K562 (cell line): ENCODE measurements at regions not wholly inside any gene's neighbourhood (a gene's known extent, or its start where the extent isn't known, plus 50 kb on each side); places are given as distances from the start of the nearest gene placed in this dataset.

ENCODE experiments used
- ATAC-seq: fragments of 200-7000 bp; cut with Tn5 transposase; 3 replicates; pipeline ENCODE4 v1.9.1; 2020; ENCODE audit warnings: moderate library complexity
- BruUV-seq: library from RNA; stranded (reverse); fragments of 400-500 nt; replicated peaks from 2 replicates; lab custom pipeline; 2021; lab: Mats Ljungman, UMichigan
- CTCF ChIA-PET: fragments of 300-600 bp; formaldehyde crosslinking; extraction: SDS; loops from one replicate; lab custom pipeline; 2021; ENCODE audit warnings: low intra/inter-chr PET ratio; lab: Yijun Ruan, JAX
- POLR2A ChIA-PET: fragments of 300-600, 350-650 bp; sonication (Branson Sonifier 250); formaldehyde crosslinking; extraction: SDS; loops from one replicate; lab custom pipeline; 2021; ENCODE audit warnings: antibody characterized with exemption, inconsistent platforms; lab: Yijun Ruan, JAX
- DNase-seq, 4 experiments: peaks; one replicate each; pipeline versions ENCODE4 v3.0.0 to v3.0.0-alpha.2; 2011 to 2018; ENCODE audit warnings: low spot score in 3 of 4, mixed read lengths in 3 of 4; ENCODE audit errors: extremely low read depth in 1 of 4
- FAIRE-seq: peaks from 2 replicates; lab custom pipeline; 2011; peaks lifted over from hg19 to GRCh38; lab: Jason Lieb, UNC
- H2AFZ ChIP-seq: 2 replicates; pipeline ENCODE4 v1.6.0; 2011; ENCODE audit warnings: low read depth, low read length, control low read depth, inconsistent platforms
- H3K27ac ChIP-seq: fragments of 200-600 bp; 3 replicates; pipeline ENCODE4 v1.8.0; 2011; ENCODE audit warnings: low read depth, mild to moderate bottlenecking, control low read depth, inconsistent platforms, low read length, moderate library complexity, mixed read lengths; ENCODE audit errors: extremely low read depth
- H3K27me3 ChIP-seq, 2 experiments: fragments of 300-600 bp in 1 of 2; 2 replicates in 1 of 2; 3 replicates in 1 of 2; pipeline versions ENCODE4 v1.6.0 to v1.8.0; 2011; ENCODE audit warnings: inconsistent platforms in 2 of 2, low read length in 2 of 2, mild to moderate bottlenecking in 1 of 2, mixed read lengths in 1 of 2, moderate library complexity in 1 of 2; ENCODE audit not compliant: control insufficient read depth in 2 of 2, insufficient read depth in 2 of 2
- H3K36me3 ChIP-seq: fragments of 300-600 bp; 3 replicates; pipeline ENCODE4 v1.8.0; 2011; ENCODE audit warnings: mild to moderate bottlenecking, low read length, inconsistent platforms; ENCODE audit not compliant: control insufficient read depth, insufficient read depth
- H3K4me1 ChIP-seq, 2 experiments: fragments of 200-600 bp in 1 of 2; replicated peaks in 1 of 2; 2 replicates in 1 of 2; 3 replicates in 1 of 2; pipeline versions ENCODE4 v1.5.1 to v1.8.0; 2011; ENCODE audit warnings: inconsistent platforms in 2 of 2, low read length in 2 of 2, mild to moderate bottlenecking in 1 of 2, mixed read lengths in 1 of 2, moderate library complexity in 1 of 2; ENCODE audit not compliant: control insufficient read depth in 2 of 2, insufficient read depth in 2 of 2
- H3K4me2 ChIP-seq: 2 replicates; pipeline ENCODE4 v1.6.1; 2011; ENCODE audit warnings: low read length, control low read depth, inconsistent platforms, mixed read lengths; ENCODE audit not compliant: insufficient read depth
- H3K4me3 ChIP-seq: fragments of 200-600 bp; sonication (generic), shearing (Covaris generic); 2 replicates; pipeline ENCODE4 v1.5.1; 2016; ENCODE audit warnings: control low read depth, inconsistent platforms
- H3K79me2 ChIP-seq: fragments of 200-600 bp; 3 replicates; pipeline ENCODE4 v1.8.0; 2011; ENCODE audit warnings: low read length, inconsistent platforms; ENCODE audit not compliant: control insufficient read depth, insufficient read depth
- H3K9ac ChIP-seq, 2 experiments: 2 replicates each; pipeline versions ENCODE4 v1.6.0 to v1.6.1; 2011; ENCODE audit warnings: low read depth in 2 of 2, low read length in 2 of 2, control low read depth in 1 of 2, inconsistent platforms in 1 of 2, mild to moderate bottlenecking in 1 of 2, mixed read lengths in 1 of 2; ENCODE audit not compliant: insufficient read depth in 1 of 2
- H3K9me1 ChIP-seq: one replicate; pipeline ENCODE4 v1.6.0; 2011; ENCODE audit warnings: inconsistent platforms, mild to moderate bottlenecking, low read length, moderate library complexity; ENCODE audit not compliant: control insufficient read depth, insufficient read depth
- H3K9me3 ChIP-seq: replicated peaks from 2 replicates; pipeline ENCODE4 v1.5.1; 2011; ENCODE audit warnings: low read depth, low read length, inconsistent platforms; ENCODE audit not compliant: control insufficient read depth, insufficient read depth
- H4K20me1 ChIP-seq: replicated peaks from 2 replicates; pipeline ENCODE4 v1.6.1; 2011; ENCODE audit warnings: low read length, inconsistent platforms, mixed read lengths; ENCODE audit not compliant: control insufficient read depth, insufficient read depth
- ARHGAP35 ChIP-seq: fragments of 450-650 bp; IDR thresholded peaks from 2 replicates; pipeline ENCODE4 v1.6.1; 2018; ENCODE audit not compliant: partially characterized antibody
- BCL6 ChIP-seq: fragments of 250-450 bp; sonication (Bioruptor Pico); IDR thresholded peaks from 2 replicates; pipeline ENCODE4 v1.4.0; 2020
- CUX1 ChIP-seq: fragments of 200-800 bp; sonication (Bioruptor generic); IDR thresholded peaks from 2 replicates; pipeline ENCODE4 v1.6.1; 2016; ENCODE audit warnings: missing genetic modification characterization, missing compliant biosample characterization
- NFIC ChIP-seq: fragments of 450-650 bp; IDR thresholded peaks from 2 replicates; pipeline ENCODE4 v1.6.1; 2017; ENCODE audit warnings: mild to moderate bottlenecking, inconsistent platforms
- PPARD ChIP-seq: fragments of 250-450 bp; sonication (Bioruptor Pico); IDR thresholded peaks from 2 replicates; pipeline ENCODE4 v1.8.0; 2022; ENCODE audit warnings: inconsistent platforms, mild to moderate bottlenecking, moderate library complexity
- TAF7 ChIP-seq: fragments of 450-650 bp; IDR thresholded peaks from 2 replicates; pipeline ENCODE4 v1.6.1; 2016; ENCODE audit warnings: missing genetic modification characterization, missing compliant biosample characterization
- TFE3 ChIP-seq: fragments of 450-650 bp; formaldehyde crosslinking; IDR thresholded peaks from 2 replicates; pipeline ENCODE4 v1.4.0; 2020; ENCODE audit warnings: mild to moderate bottlenecking, mixed read lengths
- ZNF12 ChIP-seq: sonication (generic); formaldehyde crosslinking; IDR thresholded peaks from 2 replicates; pipeline ENCODE4 v1.4.0; 2020; ENCODE audit warnings: mild to moderate bottlenecking, missing genetic modification reagents
- ZNF133 ChIP-seq: fragments of 250-450 bp; sonication (Bioruptor Pico); IDR thresholded peaks from 2 replicates; pipeline ENCODE4 v1.4.0; 2020; ENCODE audit warnings: mild to moderate bottlenecking
- ZNF174 ChIP-seq: fragments of 250-450 bp; sonication (Bioruptor Pico); IDR thresholded peaks from 2 replicates; pipeline ENCODE4 v1.4.0; 2020; ENCODE audit warnings: mild to moderate bottlenecking
- WGBS: fragments of 100-300 bp; shearing (Covaris generic); methylation state at CpG from one replicate; pipeline ENCODE4 v1.1.6; 2016; ENCODE audit warnings: low coverage, mixed read lengths; ENCODE audit not compliant: insufficient coverage; ENCODE audit errors: missing lambda C conversion rate; 5-methylcytosine and 5-hydroxymethylcytosine counted together
- in situ Hi-C: fragments of 300-500 bp; cut with MboI; formaldehyde crosslinking; loops from 4 replicates; pipeline ENCODE4 v1.15.0; 2018; ENCODE audit warnings: inconsistent platforms, mixed read lengths
- intact Hi-C: fragments of 100-400 bp; cut with micrococcal nuclease; formaldehyde crosslinking; loops from 2 replicates; pipeline ENCODE4 v1.14.2; 2022

GRCh38 chr1:106646816-106647215, 409.7 kb upstream of the PRMT6 start:
- Histone ChIP-seq H3K9me3 (no peaks in the 10 kb centered on the region; the same call in 1 of the 2 replicates), H3K27me3 (no peaks in the 10 kb centered on the region), H4K20me1 (no peaks in the 10 kb centered on the region), H3K9me1 (no peaks in the 10 kb centered on the region), H3K79me2 (no peaks in the 10 kb centered on the region), H3K9ac (no peak overlapping the region), H3K4me3 (no peak overlapping the region), H3K27ac (no peak overlapping the region), H3K4me2 (no peak overlapping the region), H3K4me1 (no peaks in the 10 kb centered on the region), H2AFZ (no peak overlapping the region), H3K36me3 (no peaks in the 10 kb centered on the region)
- ATAC-seq, result no peak
- CTCF ChIA-PET, result no interaction called here
- POLR2A ChIA-PET, result no interaction called here
- TF ChIP-seq BCL6 (CRISPR knock-in tag), result no peak
- TF ChIP-seq PPARD (CRISPR knock-in tag), result no peak
- no peak for TF ChIP-seq ZNF133
- no peak for TF ChIP-seq ARHGAP35
- TF ChIP-seq ZNF174, result no peak
- TF ChIP-seq TFE3 (CRISPR knock-in tag), result no peak
- TF ChIP-seq TAF7 (tag), result no peak
- TF ChIP-seq CUX1 (CRISPR knock-in tag), result no peak
- no peak for TF ChIP-seq ZNF12 (CRISPR knock-in tag)
- no peak for TF ChIP-seq NFIC
- 0% methylated on average over 1 of the region's 1 CpG for WGBS
- intact Hi-C loops, result no loop called here
- in situ Hi-C loops, result no loop called here
- no peak for FAIRE-seq
- no TSS peak for BruUV-seq
- DNase-seq, result no peak
